H1 (cell line): ENCODE measurements at regions not wholly inside any gene's neighbourhood (a gene's known extent, or its start where the extent isn't known, plus 50 kb on each side); places are given as distances from the start of the nearest gene placed in this dataset.

ENCODE experiments used
- CTCF ChIA-PET: fragments of 300-600 bp; sonication (Branson Sonifier 250); formaldehyde crosslinking; loops from one replicate; lab custom pipeline; 2021; ENCODE audit not compliant: partially characterized antibody; lab: Charles Lee
- POLR2A ChIA-PET: fragments of 300-600 bp; sonication (Branson Sonifier 250); formaldehyde crosslinking; loops from one replicate; lab custom pipeline; 2021; ENCODE audit warnings: inconsistent platforms; ENCODE audit not compliant: partially characterized antibody; lab: Charles Lee
- DNase-seq, 2 experiments: peaks; one replicate each; pipeline versions ENCODE4 v3.0.0 to v3.0.0-alpha.2; 2010 to 2022; ENCODE audit warnings: low spot score in 2 of 2, low read depth in 1 of 2, mixed read lengths in 1 of 2
- FAIRE-seq: peaks from 2 replicates; lab custom pipeline; 2011; peaks lifted over from hg19 to GRCh38; lab: Jason Lieb, UNC
- H2AFZ ChIP-seq: 2 replicates; pipeline ENCODE4 v1.8.1; 2012; ENCODE audit warnings: low read length, inconsistent platforms
- H2AK5ac ChIP-seq: 2 replicates; pipeline ENCODE4 v1.6.1; 2013; ENCODE audit warnings: low read depth, low read length
- H2BK120ac ChIP-seq: replicated peaks from 2 replicates; pipeline ENCODE3; 2013; ENCODE audit warnings: low read depth, low read length, inconsistent platforms
- H2BK12ac ChIP-seq: 2 replicates; pipeline ENCODE4 v1.6.1; 2013; ENCODE audit warnings: low read depth, low read length
- H2BK15ac ChIP-seq: 2 replicates; pipeline ENCODE4 v1.6.1; 2013; ENCODE audit warnings: low read length
- H2BK20ac ChIP-seq: 2 replicates; pipeline ENCODE4 v1.6.1; 2013; ENCODE audit warnings: low read length
- H2BK5ac ChIP-seq: 2 replicates; pipeline ENCODE4 v1.6.1; 2013; ENCODE audit warnings: low read depth, low read length
- H3K14ac ChIP-seq: 2 replicates; pipeline ENCODE4 v1.6.1; 2013; ENCODE audit warnings: inconsistent platforms; ENCODE audit not compliant: insufficient read length
- H3K18ac ChIP-seq: 2 replicates; pipeline ENCODE4 v1.6.1; 2013; ENCODE audit warnings: low read length; ENCODE audit errors: extremely low read depth
- H3K23ac ChIP-seq: 2 replicates; pipeline ENCODE4 v1.6.1; 2013; ENCODE audit warnings: inconsistent platforms; ENCODE audit not compliant: insufficient read length
- H3K23me2 ChIP-seq: 2 replicates; pipeline ENCODE4 v1.6.1; 2013; ENCODE audit warnings: low read depth, low read length
- H3K27ac ChIP-seq: 2 replicates; pipeline ENCODE4 v1.6.1; 2011; ENCODE audit warnings: low read depth, low read length, inconsistent platforms
- H3K27me3 ChIP-seq, 4 experiments: replicated peaks in 1 of 4; 1 replicate in 1 of 4; 2 replicates in 3 of 4; pipeline versions ENCODE4 v1.6.1 to v1.8.1; 2011 to 2013; ENCODE audit warnings: low read length in 3 of 4, mild to moderate bottlenecking in 3 of 4, inconsistent platforms in 2 of 4, mixed read lengths in 2 of 4, moderate library complexity in 1 of 4; ENCODE audit not compliant: control insufficient read depth in 3 of 4, insufficient read depth in 3 of 4; ENCODE audit errors: extremely low read depth in 1 of 4
- H3K36me3 ChIP-seq, 4 experiments: 2 replicates each; pipeline versions ENCODE4 v1.6.1 to v1.8.1; 2011 to 2013; ENCODE audit warnings: mild to moderate bottlenecking in 4 of 4, low read length in 3 of 4, moderate library complexity in 2 of 4, control low read depth in 1 of 4, inconsistent platforms in 1 of 4; ENCODE audit not compliant: insufficient read depth in 4 of 4, control insufficient read depth in 2 of 4
- H3K4ac ChIP-seq: replicated peaks from 2 replicates; pipeline ENCODE3; 2013; ENCODE audit warnings: low read length, low read depth, mixed read lengths, inconsistent platforms; ENCODE audit not compliant: insufficient read length
- H3K4me1 ChIP-seq, 4 experiments: replicated peaks in 1 of 4; 1 replicate in 1 of 4; 2 replicates in 3 of 4; pipeline versions ENCODE4 v1.6.1 to v1.8.1; 2011 to 2013; ENCODE audit warnings: low read length in 3 of 4, inconsistent platforms in 2 of 4, mixed read lengths in 1 of 4; ENCODE audit not compliant: insufficient read depth in 4 of 4, control insufficient read depth in 3 of 4
- H3K4me2 ChIP-seq, 2 experiments: 2 replicates each; pipeline versions ENCODE4 v1.6.1 to v1.8.1; 2011 to 2013; ENCODE audit warnings: low read depth in 2 of 2, low read length in 2 of 2, control low read depth in 1 of 2, inconsistent platforms in 1 of 2, mild to moderate bottlenecking in 1 of 2; ENCODE audit not compliant: insufficient read depth in 1 of 2
- H3K4me3 ChIP-seq, 4 experiments: fragments of 200-600, 300-600 bp in 1 of 4; sonication (generic), shearing (Covaris generic), sonication (Bioruptor Twin) in 1 of 4; 2 replicates each; pipeline versions ENCODE4 v1.5.1 to v1.8.1; 2011 to 2016; ENCODE audit warnings: low read length in 4 of 4, low read depth in 3 of 4, control low read depth in 2 of 4, inconsistent platforms in 2 of 4, mild to moderate bottlenecking in 2 of 4, mixed read lengths in 1 of 4, moderate library complexity in 1 of 4; ENCODE audit not compliant: insufficient read depth in 2 of 4; ENCODE audit errors: extremely low read depth in 1 of 4
- H3K56ac ChIP-seq: replicated peaks from 2 replicates; pipeline ENCODE3; 2013; ENCODE audit warnings: low read depth, mild to moderate bottlenecking, mixed read lengths, low read length, inconsistent platforms; ENCODE audit not compliant: insufficient read length
- H3K79me1 ChIP-seq: 2 replicates; pipeline ENCODE4 v1.6.1; 2013; ENCODE audit warnings: low read depth, low read length, control low read depth
- H3K79me2 ChIP-seq, 2 experiments: 2 replicates each; pipeline versions ENCODE4 v1.6.1 to v1.8.1; 2012 to 2013; ENCODE audit warnings: low read length in 2 of 2, mild to moderate bottlenecking in 2 of 2, inconsistent platforms in 1 of 2; ENCODE audit not compliant: insufficient read depth in 2 of 2, control insufficient read depth in 1 of 2
- H3K9ac ChIP-seq, 4 experiments: replicated peaks in 1 of 4; 1 replicate in 1 of 4; 2 replicates in 3 of 4; pipeline versions ENCODE4 v1.6.1 to v1.8.1; 2011 to 2013; ENCODE audit warnings: low read depth in 3 of 4, low read length in 3 of 4, control low read depth in 2 of 4, mild to moderate bottlenecking in 2 of 4, moderate library complexity in 2 of 4, inconsistent platforms in 1 of 4; ENCODE audit errors: extremely low read depth in 1 of 4
- H3K9me3 ChIP-seq, 2 experiments: 2 replicates each; pipeline versions ENCODE4 v1.6.1 to v1.8.1; 2012 to 2013; ENCODE audit warnings: mild to moderate bottlenecking in 2 of 2, moderate library complexity in 2 of 2, control low read depth in 1 of 2, inconsistent platforms in 1 of 2, low read depth in 1 of 2, low read length in 1 of 2, mixed read lengths in 1 of 2; ENCODE audit not compliant: insufficient read depth in 2 of 2
- H4K20me1 ChIP-seq, 2 experiments: replicated peaks in 1 of 2; 2 replicates each; pipeline versions ENCODE3 to v1.8.1; 2011 to 2013; ENCODE audit warnings: inconsistent platforms in 2 of 2, low read length in 2 of 2, mild to moderate bottlenecking in 1 of 2; ENCODE audit not compliant: insufficient read depth in 2 of 2, control insufficient read depth in 1 of 2
- H4K5ac ChIP-seq: 2 replicates; pipeline ENCODE4 v1.6.1; 2013; ENCODE audit warnings: low read length, low read depth, mixed read lengths, inconsistent platforms; ENCODE audit not compliant: insufficient read length
- H4K8ac ChIP-seq: 2 replicates; pipeline ENCODE4 v1.8.0; 2013; ENCODE audit warnings: mild to moderate bottlenecking, moderate library complexity, low read length, inconsistent platforms; ENCODE audit not compliant: insufficient read depth; ENCODE audit errors: extremely low read depth
- H4K91ac ChIP-seq: replicated peaks from 2 replicates; pipeline ENCODE3; 2013; ENCODE audit warnings: low read length, mixed read lengths, inconsistent platforms; ENCODE audit not compliant: insufficient read length
- CBX5 ChIP-seq: fragments of 300-800, 300-1000 bp; sonication (generic); IDR thresholded peaks from 2 replicates; pipeline ENCODE4 v1.7.1; 2016; ENCODE audit warnings: antibody characterized with exemption, low read length, low read depth
- CREB1 ChIP-seq: IDR thresholded peaks from 2 replicates; pipeline ENCODE4 v1.6.1; 2012; ENCODE audit warnings: inconsistent platforms
- KDM5A ChIP-seq: fragments of 200-600 bp; IDR thresholded peaks from 2 replicates; pipeline ENCODE4 v1.7.1; 2012; ENCODE audit warnings: mild to moderate bottlenecking, low read length, inconsistent platforms, mixed read lengths
- MAFK ChIP-seq: IDR thresholded peaks from 2 replicates; pipeline ENCODE4 v1.6.1; 2012; ENCODE audit warnings: low read depth, mild to moderate bottlenecking, improper control_type of control experiment, low read length
- RNF2 ChIP-seq: fragments of 200-900, 300-1000 bp; sonication (generic); IDR thresholded peaks from 2 replicates; pipeline ENCODE4 v1.7.1; 2016; ENCODE audit warnings: borderline replicate concordance, low read depth, mild to moderate bottlenecking, antibody characterized with exemption, low read length; ENCODE audit not compliant: poor library complexity, severe bottlenecking; ENCODE audit errors: missing control alignments
- SP1 ChIP-seq: IDR thresholded peaks from 2 replicates; pipeline ENCODE4 v1.6.1; 2011; ENCODE audit warnings: low read depth, low read length
- TEAD4 ChIP-seq: IDR thresholded peaks from 2 replicates; pipeline ENCODE4 v1.6.1; 2012; ENCODE audit warnings: low read depth, low read length, inconsistent platforms, mixed read lengths
- WGBS, 2 experiments: shearing (Covaris generic) in 1 of 2; methylation state at CpG; one replicate each; pipeline versions ENCODE4 v1.1.6 to v1.1.7; 2013 to 2015; ENCODE audit warnings: low lambda C conversion rate in 2 of 2, mixed read lengths in 2 of 2, inconsistent platforms in 1 of 2, low coverage in 1 of 2, missing lambda C conversion rate in 1 of 2; ENCODE audit not compliant: insufficient replicate concordance in 2 of 2, insufficient coverage in 1 of 2, insufficient read length in 1 of 2; ENCODE audit errors: extremely low coverage in 1 of 2, missing lambda C conversion rate in 1 of 2; 5-methylcytosine and 5-hydroxymethylcytosine counted together

GRCh38 chr7:110027385-110027784 is 1063.5 kb upstream of the LRRN3 start:
- WGBS, 2 experiments = 97% methylated on average over 3 of the region's 3 CpGs; no CpG with 5 or more reads in 1 of the 2 experiments
- Histone ChIP-seq H4K5ac (no peak overlapping the region), H3K27me3 (no peaks in the 10 kb centered on the region), H4K20me1 (no peaks in the 10 kb centered on the region), H2BK120ac (no peak overlapping the region), H3K23ac (no peak overlapping the region), H3K56ac (no peak overlapping the region), H3K4ac (no peak overlapping the region), H3K4me1 (no peaks in the 10 kb centered on the region), H4K91ac (no peak overlapping the region), H3K14ac (no peak overlapping the region), H3K4me2 (no peak overlapping the region), H2BK20ac (no peak overlapping the region), H3K27ac (no peak overlapping the region), H3K23me2 (no peaks in the 10 kb centered on the region), H3K79me1 (no peaks in the 10 kb centered on the region), H2BK5ac (no peak overlapping the region), H4K8ac (no peak overlapping the region), H2BK15ac (no peak overlapping the region), H3K9me3 (no peaks in the 10 kb centered on the region), H2AK5ac (no peak overlapping the region), H3K18ac (no peak overlapping the region), H2AFZ (no peak overlapping the region), H3K9ac (no peak overlapping the region), H2BK12ac (no peak overlapping the region), H3K36me3 (no peaks in the 10 kb centered on the region), H3K79me2 (no peaks in the 10 kb centered on the region), H3K4me3 (no peak overlapping the region)
- ChIA-PET POLR2A (no interaction called here), CTCF (no interaction called here)
- DNase-seq (no peak), FAIRE-seq (no peak)
- TF ChIP-seq CREB1 = no peak
- no peak for TF ChIP-seq SP1
- TF ChIP-seq RNF2 = no peak
- TF ChIP-seq KDM5A = no peak
- TF ChIP-seq TEAD4 = no peak
- TF ChIP-seq CBX5 = no peak
- TF ChIP-seq MAFK = no peak
